RWPE2 (cell line): ENCODE measurements at regions not wholly inside any gene's neighbourhood (a gene's known extent, or its start where the extent isn't known, plus 50 kb on each side); places are given as distances from the start of the nearest gene placed in this dataset.
"Not testable (repeated sequence)": the region's sequence is repeated elsewhere in the genome, so short reads cannot be mapped to it uniquely, and the experiment has no call there.

Experiments used
- ATAC-seq: fragments of 200-7000 bp; cut with Tn5 transposase; 3 replicates; pipeline ENCODE4 v1.9.1; 2021; ENCODE audit warnings: low read depth
- DNase-seq: peaks from one replicate; pipeline ENCODE4 v3.0.0-alpha.2; 2020; ENCODE audit warnings: low spot score
- H3K27ac ChIP-seq: fragments of 450-650 bp; 2 replicates; pipeline ENCODE4 v1.5.1; 2017; ENCODE audit warnings: mild to moderate bottlenecking; ENCODE audit not compliant: poor library complexity, severe bottlenecking
- H3K27me3 ChIP-seq: fragments of 250-450 bp; sonication (Bioruptor Pico); 2 replicates; pipeline ENCODE4 v1.5.1; 2021; ENCODE audit warnings: mild to moderate bottlenecking, moderate library complexity; ENCODE audit not compliant: insufficient read depth, poor library complexity, severe bottlenecking
- H3K36me3 ChIP-seq: fragments of 250-450 bp; sonication (Bioruptor Pico); 2 replicates; pipeline ENCODE4 v1.5.1; 2020; ENCODE audit warnings: low read depth, mild to moderate bottlenecking, moderate library complexity
- H3K4me1 ChIP-seq: fragments of 250-450 bp; sonication (Bioruptor Pico); 2 replicates; pipeline ENCODE4 v1.5.1; 2021; ENCODE audit warnings: mild to moderate bottlenecking, moderate library complexity; ENCODE audit not compliant: insufficient read depth, poor library complexity, severe bottlenecking
- H3K4me3 ChIP-seq: fragments of 250-450 bp; sonication (Bioruptor Pico); 2 replicates; pipeline ENCODE4 v1.5.1; 2021; ENCODE audit warnings: mild to moderate bottlenecking, moderate library complexity; ENCODE audit not compliant: severe bottlenecking
- H3K9me3 ChIP-seq: fragments of 250-450 bp; sonication (Bioruptor Pico); 2 replicates; pipeline ENCODE4 v1.5.1; 2021; ENCODE audit warnings: mild to moderate bottlenecking, moderate library complexity; ENCODE audit not compliant: severe bottlenecking
- TF ChIP-seq, protein P1 (sequence below): fragments of 450-650 bp; IDR thresholded peaks from one replicate; pipeline ENCODE4 v1.5.1; 2017; ENCODE audit warnings: mild to moderate bottlenecking, moderate library complexity; ENCODE audit not compliant: poor library complexity, severe bottlenecking

- TF ChIP-seq, protein P1, sequence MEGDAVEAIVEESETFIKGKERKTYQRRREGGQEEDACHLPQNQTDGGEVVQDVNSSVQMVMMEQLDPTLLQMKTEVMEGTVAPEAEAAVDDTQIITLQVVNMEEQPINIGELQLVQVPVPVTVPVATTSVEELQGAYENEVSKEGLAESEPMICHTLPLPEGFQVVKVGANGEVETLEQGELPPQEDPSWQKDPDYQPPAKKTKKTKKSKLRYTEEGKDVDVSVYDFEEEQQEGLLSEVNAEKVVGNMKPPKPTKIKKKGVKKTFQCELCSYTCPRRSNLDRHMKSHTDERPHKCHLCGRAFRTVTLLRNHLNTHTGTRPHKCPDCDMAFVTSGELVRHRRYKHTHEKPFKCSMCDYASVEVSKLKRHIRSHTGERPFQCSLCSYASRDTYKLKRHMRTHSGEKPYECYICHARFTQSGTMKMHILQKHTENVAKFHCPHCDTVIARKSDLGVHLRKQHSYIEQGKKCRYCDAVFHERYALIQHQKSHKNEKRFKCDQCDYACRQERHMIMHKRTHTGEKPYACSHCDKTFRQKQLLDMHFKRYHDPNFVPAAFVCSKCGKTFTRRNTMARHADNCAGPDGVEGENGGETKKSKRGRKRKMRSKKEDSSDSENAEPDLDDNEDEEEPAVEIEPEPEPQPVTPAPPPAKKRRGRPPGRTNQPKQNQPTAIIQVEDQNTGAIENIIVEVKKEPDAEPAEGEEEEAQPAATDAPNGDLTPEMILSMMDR: no peak
- Histone ChIP-seq H3K27ac (no peak overlapping the region), H3K4me3 (no peak overlapping the region), H3K9me3 (no peaks in the 10 kb centered on the region), H3K36me3 (no peaks in the 10 kb centered on the region), H3K27me3 (no peaks in the 10 kb centered on the region), H3K4me1 (no peaks in the 10 kb centered on the region)
- no peak for DNase-seq
- no peak for ATAC-seq
Observed at GRCh38 chr13:65275838-65276630, 1954.1 kb downstream of the PCDH9 start.

DNA sequence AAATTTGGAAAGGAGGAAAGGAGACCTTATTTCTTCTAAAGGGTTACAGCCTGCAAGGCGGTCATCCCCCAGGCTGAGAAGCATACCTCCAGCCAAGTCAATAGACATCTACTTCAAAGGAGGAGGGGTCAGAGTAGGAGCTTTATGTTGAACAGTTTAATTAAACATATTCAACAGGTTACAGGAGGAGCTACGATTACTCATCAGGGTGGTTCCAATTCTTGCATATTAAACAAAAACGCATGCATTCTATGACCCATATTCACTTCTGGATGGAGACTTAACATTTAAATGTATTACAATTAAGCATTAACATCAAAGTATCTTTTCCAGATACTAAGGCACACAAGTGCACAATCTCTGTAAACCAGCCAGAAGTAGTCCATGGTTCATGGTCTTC is 1955.0 kb downstream of the PCDH9 start:
- TF ChIP-seq, protein P1: no peak
- H3K36me3 ChIP-seq: no peaks in the 10 kb centered on the region
- H3K4me1 ChIP-seq: no peaks in the 10 kb centered on the region
- ATAC-seq (no peak), DNase-seq (no peak)
- H3K4me3 ChIP-seq: no peak overlapping the region
- no peaks in the 10 kb centered on the region for H3K9me3 ChIP-seq
- H3K27ac ChIP-seq: no peak overlapping the region
- no peaks in the 10 kb centered on the region for H3K27me3 ChIP-seq

GRCh38 chr13:65273811-65274420 is 1956.2 kb downstream of the PCDH9 start:
- not testable (repeated sequence) for H3K36me3 ChIP-seq, DNase-seq, H3K9me3 ChIP-seq, H3K27me3 ChIP-seq, H3K4me1 ChIP-seq, ATAC-seq, H3K27ac ChIP-seq, H3K4me3 ChIP-seq

DNA sequence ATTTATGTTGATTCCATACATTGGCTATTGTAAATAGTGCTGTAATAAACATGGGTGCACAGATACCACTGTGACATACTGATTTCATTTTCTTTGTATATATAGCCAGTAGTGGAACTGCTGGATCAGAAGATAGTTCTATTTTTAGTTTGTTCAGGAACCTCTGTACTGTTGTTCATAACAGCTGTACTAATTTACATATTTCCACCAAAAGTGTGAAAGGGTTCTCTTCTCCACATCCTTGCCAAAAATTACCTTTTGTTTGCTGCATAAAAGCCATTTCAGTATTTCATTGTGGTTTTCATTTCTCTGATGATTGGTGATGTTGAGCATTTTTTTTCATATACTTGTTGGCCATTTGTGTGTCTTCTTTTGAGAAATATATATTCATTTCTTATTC is 1962.1 kb downstream of the PCDH9 start:
- Histone ChIP-seq H3K9me3 (no peaks in the 10 kb centered on the region), H3K27ac (no peak overlapping the region), H3K36me3 (no peaks in the 10 kb centered on the region), H3K4me1 (no peaks in the 10 kb centered on the region), H3K27me3 (no peaks in the 10 kb centered on the region), H3K4me3 (no peak overlapping the region)
- TF ChIP-seq, protein P1: no peak
- ATAC-seq: no peak
- DNase-seq: no peak

DNA sequence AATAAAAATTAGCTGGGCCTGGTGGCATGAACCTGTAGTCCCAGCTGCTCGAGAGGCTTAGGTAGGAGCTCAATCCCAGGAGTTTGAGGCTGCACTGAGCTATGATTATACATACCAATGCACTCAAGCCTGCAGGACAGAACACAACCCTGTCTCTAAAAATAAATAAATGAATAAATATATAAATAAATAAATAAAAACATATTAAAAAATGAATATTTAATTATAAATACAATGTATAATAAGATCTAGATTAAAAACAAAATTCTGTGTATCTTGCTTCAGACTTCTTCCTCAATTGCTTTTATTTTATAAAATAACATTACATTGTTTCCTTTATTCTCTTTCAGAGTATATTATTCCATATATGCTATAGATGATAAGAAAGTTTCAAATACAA is 1964.1 kb downstream of the PCDH9 start:
- TF ChIP-seq, protein P1: no peak
- ATAC-seq (no peak), DNase-seq (no peak)
- Histone ChIP-seq H3K27ac (no peak overlapping the region), H3K27me3 (no peaks in the 10 kb centered on the region), H3K36me3 (no peaks in the 10 kb centered on the region), H3K4me1 (peaks cover 3% of the 10 kb centered on the region), H3K9me3 (no peaks in the 10 kb centered on the region), H3K4me3 (no peak overlapping the region)
